ENCODE measurements at regions not wholly inside any gene's neighbourhood (a gene's known extent, or its start where the extent isn't known, plus 50 kb on each side); places are given as distances from the start of the nearest gene placed in this dataset.

DNA sequence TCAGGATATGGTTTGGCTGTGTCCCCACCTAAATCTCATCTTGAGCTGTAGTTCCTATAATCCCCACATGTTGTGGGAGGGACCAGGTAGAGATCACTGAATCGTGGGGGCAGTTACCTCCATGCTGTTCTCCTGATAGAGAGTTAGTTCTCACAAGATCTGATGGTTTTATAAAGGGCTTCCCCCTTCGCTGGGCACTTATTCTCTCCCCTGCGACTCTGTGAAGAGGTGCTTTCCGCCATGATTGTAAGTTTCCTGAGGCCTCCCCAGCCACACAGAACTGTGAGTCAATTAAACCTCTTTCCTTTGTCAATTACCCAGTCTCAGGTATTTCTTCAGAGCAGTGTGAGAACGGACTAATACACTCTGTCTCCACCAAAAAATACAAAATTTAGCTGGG, 291.9 kb downstream of the BCOR start (continued):
- TF ChIP-seq MGA (IDR thresholded peaks at IDR 0.05) (no peak), ESRRB (CRISPR knock-in tag; IDR thresholded peaks at IDR 0.05; ENCODE audit: borderline replicate concordance) (no peak), ZNF764 (CRISPR knock-in tag; IDR thresholded peaks at IDR 0.05; ENCODE audit: low read depth) (no peak), SIX5 (IDR thresholded peaks at IDR 0.05; ENCODE audit: borderline replicate concordance in 1 of 2, insufficient read depth in 1 of 2, low read depth in 1 of 2, low read length in 2 of 2) (no peak), ADNP (tag; IDR thresholded peaks at IDR 0.05) (no peak), HNRNPUL1 (IDR thresholded peaks at IDR 0.05; ENCODE audit: low read length) (no peak)
